GM12891 (cell line): ENCODE measurements at regions not wholly inside any gene's neighbourhood (a gene's known extent, or its start where the extent isn't known, plus 50 kb on each side); places are given as distances from the start of the nearest gene placed in this dataset.

ENCODE experiments used
- POLR2A ChIP-seq: IDR thresholded peaks from 2 replicates; pipeline ENCODE4 v1.6.1; 2011; ENCODE audit warnings: low read depth, low read length, control low read depth
- POLR2AphosphoS5 ChIP-seq: IDR thresholded peaks from 2 replicates; pipeline ENCODE4 v1.6.1; 2011; ENCODE audit warnings: low read depth, low read length, control low read depth
- SPI1 ChIP-seq: IDR thresholded peaks from 2 replicates; pipeline ENCODE4 v1.6.1; 2011; ENCODE audit warnings: low read depth, low read length, control low read depth

GRCh38 chr15:79505956-79506355 lies 73.8 kb downstream of the MINAR1 start:
- no peak for TF ChIP-seq POLR2AphosphoS5
- TF ChIP-seq SPI1: no peak
- TF ChIP-seq POLR2A: no peak
